ENCODE measurements at regions not wholly inside any gene's neighbourhood (a gene's known extent, or its start where the extent isn't known, plus 50 kb on each side); places are given as distances from the start of the nearest gene placed in this dataset.

DNA sequence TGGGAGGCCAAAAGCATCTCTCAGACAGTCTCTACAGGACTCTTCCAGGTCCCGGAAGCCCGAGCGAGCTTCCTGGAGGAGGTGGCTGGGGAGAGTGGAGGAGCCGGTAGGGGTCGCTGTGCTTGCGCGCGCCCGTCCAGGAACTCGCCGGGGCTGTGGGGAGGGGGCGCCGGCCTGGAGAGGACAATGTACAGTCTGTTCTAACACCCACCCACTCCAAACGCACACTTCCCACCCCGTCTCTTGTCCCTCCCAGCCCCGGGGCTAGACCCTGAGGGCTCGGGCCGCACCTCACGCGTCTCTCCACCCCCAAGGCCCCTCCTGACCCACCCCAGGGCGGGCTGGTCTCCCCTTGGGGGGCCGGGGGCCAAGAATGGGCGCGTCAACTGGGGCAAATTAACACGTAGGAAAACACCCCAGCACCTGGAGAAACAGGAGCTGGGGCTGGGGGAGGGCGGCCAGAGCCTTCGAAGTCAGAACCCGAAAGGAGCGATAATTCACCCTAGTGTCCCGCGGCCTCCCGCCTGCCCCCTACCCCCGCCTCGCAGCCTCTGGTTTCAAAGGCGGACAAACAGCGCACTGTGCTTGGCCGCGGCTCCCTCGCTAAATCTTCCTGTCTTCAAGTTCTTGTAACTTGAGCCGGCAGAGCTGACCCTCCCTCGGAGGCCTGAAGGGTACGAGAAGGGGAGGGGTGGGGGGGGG, 103.2 kb upstream of the FOXP4 start:
- TF ChIP-seq, protein P1, sequence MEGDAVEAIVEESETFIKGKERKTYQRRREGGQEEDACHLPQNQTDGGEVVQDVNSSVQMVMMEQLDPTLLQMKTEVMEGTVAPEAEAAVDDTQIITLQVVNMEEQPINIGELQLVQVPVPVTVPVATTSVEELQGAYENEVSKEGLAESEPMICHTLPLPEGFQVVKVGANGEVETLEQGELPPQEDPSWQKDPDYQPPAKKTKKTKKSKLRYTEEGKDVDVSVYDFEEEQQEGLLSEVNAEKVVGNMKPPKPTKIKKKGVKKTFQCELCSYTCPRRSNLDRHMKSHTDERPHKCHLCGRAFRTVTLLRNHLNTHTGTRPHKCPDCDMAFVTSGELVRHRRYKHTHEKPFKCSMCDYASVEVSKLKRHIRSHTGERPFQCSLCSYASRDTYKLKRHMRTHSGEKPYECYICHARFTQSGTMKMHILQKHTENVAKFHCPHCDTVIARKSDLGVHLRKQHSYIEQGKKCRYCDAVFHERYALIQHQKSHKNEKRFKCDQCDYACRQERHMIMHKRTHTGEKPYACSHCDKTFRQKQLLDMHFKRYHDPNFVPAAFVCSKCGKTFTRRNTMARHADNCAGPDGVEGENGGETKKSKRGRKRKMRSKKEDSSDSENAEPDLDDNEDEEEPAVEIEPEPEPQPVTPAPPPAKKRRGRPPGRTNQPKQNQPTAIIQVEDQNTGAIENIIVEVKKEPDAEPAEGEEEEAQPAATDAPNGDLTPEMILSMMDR (IDR thresholded peaks at IDR 0.05; ENCODE audit: insufficient read depth, low read length, poor library complexity, severe bottlenecking) = no peak
- no peak for TF ChIP-seq EZH2phosphoT487 (conservative IDR thresholded peaks at IDR 0.05; ENCODE audit: low read length)
